NCI-H187 treated with DMSO at 0.1 percent for 48 hours (cell line): ENCODE measurements at regions not wholly inside any gene's neighbourhood (a gene's known extent, or its start where the extent isn't known, plus 50 kb on each side); places are given as distances from the start of the nearest gene placed in this dataset.
"Not testable (repeated sequence)": the region's sequence is repeated elsewhere in the genome, so short reads cannot be mapped to it uniquely, and the experiment has no call there.

ENCODE experiments used
- DNase-seq: peaks from one replicate; lab custom pipeline; 2025; lab: John Stamatoyannopoulos, UW

- no peak for DNase-seq
These were observed 83.5 kb upstream of the CCL21 start for GRCh38 chr9:34793428-34793827.

DNA sequence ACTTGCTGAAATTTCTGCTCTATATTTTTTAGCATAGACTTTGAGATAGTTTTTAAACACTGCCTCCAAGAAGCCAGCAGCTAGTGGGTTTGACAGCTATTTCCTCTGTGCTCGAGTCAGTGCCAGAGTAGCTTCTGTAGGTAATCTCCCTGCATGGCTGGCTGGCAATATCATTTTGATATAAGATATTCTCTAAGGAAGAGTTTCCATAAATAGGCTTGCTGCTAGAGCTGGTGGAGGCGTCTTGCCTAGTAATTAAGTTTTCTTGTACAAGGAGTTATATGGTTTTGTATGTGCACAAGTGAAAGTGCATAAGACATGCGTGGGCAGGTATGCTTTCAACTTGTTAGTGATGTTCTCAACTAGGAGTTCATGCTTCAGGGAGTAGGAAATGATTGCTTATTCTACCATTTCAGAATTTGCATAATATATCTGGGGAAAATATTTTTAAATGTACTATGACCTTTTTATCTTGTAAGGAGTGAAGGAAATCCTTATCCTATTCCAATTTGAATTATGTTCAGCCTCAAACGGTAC, 74.1 kb upstream of the CCL21 start:
- DNase-seq, result no peak

- DNase-seq, result no peak
These were observed 72.4 kb upstream of the CCL21 start for GRCh38 chr9:34782372-34782771.

DNA sequence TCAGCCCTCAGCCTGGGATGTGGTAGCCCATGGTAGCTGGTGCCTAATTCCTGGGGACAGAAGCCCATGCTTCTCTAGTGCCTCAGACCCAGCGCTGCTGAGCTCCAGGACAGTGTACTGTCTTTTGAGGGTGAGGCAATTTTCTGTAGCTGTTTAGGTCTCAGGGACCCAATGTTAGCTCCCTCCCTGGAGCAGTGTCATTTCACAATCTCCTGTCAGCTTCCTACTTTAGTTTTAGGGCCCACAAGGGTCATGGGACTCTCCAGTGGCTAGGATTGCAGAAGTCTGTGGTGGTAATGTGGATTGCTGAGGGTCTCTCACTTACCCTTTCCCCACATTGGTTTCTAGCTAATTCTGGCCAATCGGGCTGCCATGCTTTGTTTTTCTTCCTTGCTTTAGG, 67.7 kb upstream of the CCL21 start:
- DNase-seq, result no peak

GRCh38 chr9:34773955-34774354, 64.0 kb upstream of the CCL21 start:
- no peak for DNase-seq

DNA sequence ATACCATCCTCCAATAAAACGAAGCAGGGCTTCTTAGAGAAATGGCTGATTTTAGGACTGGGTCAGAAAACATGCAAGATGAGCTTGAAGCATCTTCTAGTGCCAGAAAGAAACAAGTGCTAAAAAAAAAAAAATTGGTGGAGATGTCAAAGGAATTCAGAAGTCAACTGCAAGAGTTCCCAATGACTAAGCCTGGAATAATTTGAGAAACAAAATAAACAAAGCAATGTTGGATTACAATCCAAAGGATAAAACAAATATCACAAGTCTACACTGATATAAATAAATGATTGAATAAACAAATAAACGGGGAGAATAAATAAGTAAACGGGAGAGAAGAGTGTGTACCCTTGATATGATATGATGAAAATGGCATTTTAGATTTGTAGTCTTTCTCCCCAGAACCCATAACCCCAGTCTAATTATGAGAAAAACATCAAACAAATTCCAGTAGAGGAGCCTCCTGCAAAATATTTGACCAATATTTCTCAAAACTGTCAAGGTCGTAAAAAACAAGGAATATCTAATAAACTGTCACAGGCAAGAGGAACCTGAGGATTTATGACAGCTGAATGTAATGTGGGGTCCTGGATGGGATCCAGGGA, 63.5 kb upstream of the CCL21 start:
- DNase-seq, result no peak

- DNase-seq, result no peak
These were observed 61.1 kb upstream of the CCL21 start for GRCh38 chr9:34771007-34771406.

DNA sequence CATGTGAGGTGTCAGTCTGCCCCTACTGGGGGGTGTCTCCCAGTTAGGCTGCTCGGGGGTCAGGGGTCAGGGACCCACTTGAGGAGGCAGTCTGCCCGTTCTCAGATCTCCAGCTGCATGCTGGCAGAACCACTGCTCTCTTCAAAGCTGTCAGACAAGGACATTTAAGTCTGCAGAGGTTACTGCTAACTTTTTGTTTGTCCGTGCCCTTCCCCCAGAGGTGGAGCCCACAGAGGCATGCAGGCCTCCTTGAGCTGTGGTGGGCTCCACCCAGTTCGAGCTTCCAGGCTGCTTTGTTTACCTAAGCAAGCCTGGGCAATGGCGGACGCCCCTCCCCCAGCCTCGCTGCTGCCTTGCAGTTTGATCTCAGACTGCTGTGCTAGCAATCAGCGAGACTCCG, 57.2 kb upstream of the CCL21 start:
- DNase-seq, result not testable (repeated sequence)

GRCh38 chr9:34760196-34761040, 50.5 kb upstream of the CCL21 start:
- not testable (repeated sequence) for DNase-seq
